AG04449 (cell line): ENCODE measurements at regions not wholly inside any gene's neighbourhood (a gene's known extent, or its start where the extent isn't known, plus 50 kb on each side); places are given as distances from the start of the nearest gene placed in this dataset.

Experiments
- CTCF ChIA-PET: fragments of 350-600 bp; formaldehyde crosslinking; extraction: SDS; loops from one replicate; lab custom pipeline; 2021; ENCODE audit warnings: antibody characterized with exemption; lab: Yijun Ruan, JAX
- POLR2A ChIA-PET: fragments of 400-600, 350-600 bp; formaldehyde crosslinking; extraction: SDS; loops from one replicate; lab custom pipeline; 2020; ENCODE audit warnings: antibody characterized with exemption, inconsistent platforms; lab: Yijun Ruan, JAX
- DNase-seq: peaks from one replicate; pipeline ENCODE4 v3.0.0-alpha.2; 2010; ENCODE audit warnings: low read depth, low spot score
- H3K4me3 ChIP-seq: 2 replicates; pipeline ENCODE4 v1.5.1; 2011; ENCODE audit warnings: low read depth, mild to moderate bottlenecking, control low read depth, low read length
- TF ChIP-seq, protein P1 (sequence below): IDR thresholded peaks from one replicate; pipeline ENCODE4 v1.5.1; 2011; ENCODE audit warnings: mild to moderate bottlenecking, moderate library complexity, low read length, control low read depth, inconsistent platforms; ENCODE audit not compliant: insufficient read depth; ENCODE audit errors: missing control alignments

DNA sequence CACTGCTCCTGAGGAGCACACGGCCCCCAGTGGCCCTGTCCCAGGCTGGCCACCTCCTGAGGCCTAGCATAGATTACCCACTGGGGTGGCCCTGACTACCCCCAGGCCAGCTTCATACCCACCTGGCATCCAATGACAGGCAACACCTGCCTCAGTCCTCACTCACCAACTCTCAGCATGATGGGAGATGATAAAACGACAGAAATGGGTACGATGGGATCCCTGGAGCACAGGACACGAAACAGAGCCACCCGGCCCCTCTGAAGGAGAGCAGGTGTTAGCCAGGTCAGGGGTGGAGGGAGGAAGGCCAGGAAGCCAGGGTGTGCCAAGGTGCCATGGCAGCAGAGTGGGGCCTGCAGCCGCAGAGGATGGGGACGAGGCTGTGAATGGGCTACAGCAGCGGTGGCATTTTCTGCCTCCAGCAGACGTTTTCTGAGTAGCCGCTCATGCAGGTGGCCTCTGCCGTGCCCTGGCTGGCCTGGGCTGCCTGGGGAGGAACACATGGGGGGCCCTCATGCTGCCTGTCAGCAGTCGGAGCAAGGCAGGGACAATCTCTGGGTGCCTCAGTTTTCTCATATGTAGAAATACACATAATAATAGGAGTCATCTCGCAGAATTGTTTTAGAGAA, 50.2 kb upstream of the FGF3 start:
- DNase-seq, result no peak
- POLR2A ChIA-PET, result no interaction called here
- CTCF ChIA-PET, result no interaction called here
- TF ChIP-seq, protein P1, sequence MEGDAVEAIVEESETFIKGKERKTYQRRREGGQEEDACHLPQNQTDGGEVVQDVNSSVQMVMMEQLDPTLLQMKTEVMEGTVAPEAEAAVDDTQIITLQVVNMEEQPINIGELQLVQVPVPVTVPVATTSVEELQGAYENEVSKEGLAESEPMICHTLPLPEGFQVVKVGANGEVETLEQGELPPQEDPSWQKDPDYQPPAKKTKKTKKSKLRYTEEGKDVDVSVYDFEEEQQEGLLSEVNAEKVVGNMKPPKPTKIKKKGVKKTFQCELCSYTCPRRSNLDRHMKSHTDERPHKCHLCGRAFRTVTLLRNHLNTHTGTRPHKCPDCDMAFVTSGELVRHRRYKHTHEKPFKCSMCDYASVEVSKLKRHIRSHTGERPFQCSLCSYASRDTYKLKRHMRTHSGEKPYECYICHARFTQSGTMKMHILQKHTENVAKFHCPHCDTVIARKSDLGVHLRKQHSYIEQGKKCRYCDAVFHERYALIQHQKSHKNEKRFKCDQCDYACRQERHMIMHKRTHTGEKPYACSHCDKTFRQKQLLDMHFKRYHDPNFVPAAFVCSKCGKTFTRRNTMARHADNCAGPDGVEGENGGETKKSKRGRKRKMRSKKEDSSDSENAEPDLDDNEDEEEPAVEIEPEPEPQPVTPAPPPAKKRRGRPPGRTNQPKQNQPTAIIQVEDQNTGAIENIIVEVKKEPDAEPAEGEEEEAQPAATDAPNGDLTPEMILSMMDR, result no peak
- no peak overlapping the region for H3K4me3 ChIP-seq

DNA sequence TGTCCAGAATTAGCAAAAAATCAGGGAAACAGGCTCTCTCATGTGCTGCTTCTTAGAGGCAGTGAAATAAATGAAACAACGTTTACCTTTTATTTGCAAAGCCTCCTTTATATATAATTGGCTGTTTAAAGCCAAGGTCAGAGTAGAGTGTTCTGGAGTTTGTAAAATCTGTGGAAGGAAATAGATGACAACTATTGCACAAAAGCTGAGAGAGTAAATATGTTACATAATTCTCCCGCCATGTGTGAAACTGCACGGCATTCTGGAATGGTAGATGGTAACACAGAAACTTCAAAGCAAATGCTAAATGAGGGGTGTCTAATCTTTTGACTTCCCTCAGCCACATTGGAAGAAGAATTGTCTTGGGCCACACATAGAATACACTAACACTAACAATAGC, 51.5 kb upstream of the FGF3 start:
- DNase-seq, result no peak
- TF ChIP-seq, protein P1, result no peak
- POLR2A ChIA-PET, result no interaction called here
- CTCF ChIA-PET, result interaction anchor here (0.7 kb wide), 1 partner anchor 15 kb away, joined by 4 read pairs; no protein-coding TSS in a partner anchor
- H3K4me3 ChIP-seq, result no peak overlapping the region

- H3K4me3 ChIP-seq, result no peak overlapping the region
- DNase-seq, result no peak
- ChIA-PET CTCF (interaction anchor here (1.0 to 1.7 kb wide), 2 partner anchors 14 to 169 kb away, joined by 3 to 12 read pairs; no protein-coding TSS in a partner anchor), POLR2A (no interaction called here)
- TF ChIP-seq, protein P1, result no peak
These were observed 54.2 kb upstream of the FGF3 start for GRCh38 chr11:69873166-69874077.

- TF ChIP-seq, protein P1, result no peak
- POLR2A ChIA-PET, result no interaction called here
- no peak for DNase-seq
- CTCF ChIA-PET, result interaction anchor here (1.0 to 1.7 kb wide), 4 partner anchors 13 to 204 kb away, joined by 3 to 12 read pairs (median 3); no protein-coding TSS in a partner anchor
- no peak overlapping the region for H3K4me3 ChIP-seq
These were observed 55.2 kb upstream of the FGF3 start for GRCh38 chr11:69874178-69874983.

- ChIA-PET CTCF (interaction anchor here (1.1 to 1.2 kb wide), 2 partner anchors 44 to 205 kb away, joined by 3 read pairs; no protein-coding TSS in a partner anchor), POLR2A (no interaction called here)
- TF ChIP-seq, protein P1, result no peak
These were observed 55.9 kb upstream of the FGF3 start for GRCh38 chr11:69874984-69875624.

More at GRCh38 chr11:69874984-69875624, 55.9 kb upstream of the FGF3 start:
- H3K4me3 ChIP-seq, result no peak overlapping the region
- DNase-seq, result no peak
